Right atrium auricular region (tissue), 2 donors: ENCODE measurements at regions not wholly inside any gene's neighbourhood (a gene's known extent, or its start where the extent isn't known, plus 50 kb on each side); places are given as distances from the start of the nearest gene placed in this dataset.
A peak's percentile ranks its signal among the peaks of the same experiment; 100 is the strongest.

Experiments
- DNase-seq: peaks from one replicate; pipeline ENCODE4 v3.0.0-alpha.2; 2019; ENCODE audit warnings: low spot score
- H3K27ac ChIP-seq, 2 donors: fragments of 200-600 bp; sonication (generic); 1 replicate in 1 of 2; 2 replicates in 1 of 2; pipeline ENCODE4 v1.5.1; 2016 to 2019
- H3K27me3 ChIP-seq, 2 donors: fragments of 200-600 bp; sonication (generic); one replicate each; pipeline versions ENCODE4 v1.5.1 to v1.6.0; 2017 to 2019
- H3K36me3 ChIP-seq: fragments of 200-600 bp; sonication (generic); one replicate; pipeline ENCODE4 v1.5.1; 2016
- H3K4me1 ChIP-seq, 2 donors: fragments of 200-600 bp; sonication (generic); one replicate each; pipeline versions ENCODE4 v1.5.1 to v1.6.0; 2017 to 2019
- H3K4me3 ChIP-seq, 2 donors: fragments of 200-600 bp; sonication (generic); 1 replicate in 1 of 2; 2 replicates in 1 of 2; pipeline ENCODE4 v1.5.1; 2017 to 2019; ENCODE audit warnings: mild to moderate bottlenecking in 1 of 2, moderate library complexity in 1 of 2
- H3K9me3 ChIP-seq, 2 donors: fragments of 200-600 bp; sonication (generic); one replicate each; pipeline ENCODE4 v1.5.1; 2019
- TF ChIP-seq, protein P1 (sequence below), 2 donors: fragments of 200-600 bp; sonication (generic); IDR thresholded peaks; one replicate each; pipeline ENCODE4 v1.5.1; 2019; ENCODE audit warnings: antibody characterized with exemption in 2 of 2

DNA sequence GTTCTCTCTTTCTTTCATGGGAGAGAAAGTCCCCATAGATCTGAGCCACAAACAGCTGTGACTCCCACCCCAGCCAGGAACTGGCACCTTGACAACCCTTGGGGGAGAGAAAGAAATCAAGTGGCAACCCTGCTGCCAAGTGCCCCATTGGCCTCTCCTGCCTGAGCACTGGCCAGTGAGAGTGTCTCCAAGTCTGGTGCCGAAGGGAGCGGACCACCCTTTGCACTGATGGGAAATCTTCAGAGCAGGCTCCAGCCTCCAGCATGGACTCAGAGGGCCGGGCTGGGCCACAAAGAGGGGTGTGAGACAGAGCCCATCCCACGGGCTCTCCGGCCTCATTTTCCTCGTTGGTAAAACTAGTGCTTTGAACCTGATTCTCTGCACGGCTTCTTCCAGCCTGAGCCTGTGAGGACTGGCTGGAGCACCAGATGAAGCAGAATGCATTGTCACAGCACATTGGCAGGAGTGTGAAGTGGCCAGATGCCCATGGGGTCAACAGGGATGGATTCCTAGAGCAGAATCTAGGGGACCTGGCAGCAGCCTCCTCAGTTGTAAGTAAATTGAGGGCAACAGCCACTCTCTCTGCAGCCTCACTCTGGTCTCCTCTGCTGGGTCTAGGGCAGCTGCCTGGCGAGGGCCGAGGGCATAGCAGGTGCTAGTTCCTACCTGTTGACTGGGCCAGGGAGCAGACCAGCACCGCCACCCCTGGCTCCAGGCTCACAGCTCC, 81.4 kb downstream of the TRIM29 start:
- no peaks in the 10 kb centered on the region for H3K27me3 ChIP-seq
- TF ChIP-seq, protein P1, sequence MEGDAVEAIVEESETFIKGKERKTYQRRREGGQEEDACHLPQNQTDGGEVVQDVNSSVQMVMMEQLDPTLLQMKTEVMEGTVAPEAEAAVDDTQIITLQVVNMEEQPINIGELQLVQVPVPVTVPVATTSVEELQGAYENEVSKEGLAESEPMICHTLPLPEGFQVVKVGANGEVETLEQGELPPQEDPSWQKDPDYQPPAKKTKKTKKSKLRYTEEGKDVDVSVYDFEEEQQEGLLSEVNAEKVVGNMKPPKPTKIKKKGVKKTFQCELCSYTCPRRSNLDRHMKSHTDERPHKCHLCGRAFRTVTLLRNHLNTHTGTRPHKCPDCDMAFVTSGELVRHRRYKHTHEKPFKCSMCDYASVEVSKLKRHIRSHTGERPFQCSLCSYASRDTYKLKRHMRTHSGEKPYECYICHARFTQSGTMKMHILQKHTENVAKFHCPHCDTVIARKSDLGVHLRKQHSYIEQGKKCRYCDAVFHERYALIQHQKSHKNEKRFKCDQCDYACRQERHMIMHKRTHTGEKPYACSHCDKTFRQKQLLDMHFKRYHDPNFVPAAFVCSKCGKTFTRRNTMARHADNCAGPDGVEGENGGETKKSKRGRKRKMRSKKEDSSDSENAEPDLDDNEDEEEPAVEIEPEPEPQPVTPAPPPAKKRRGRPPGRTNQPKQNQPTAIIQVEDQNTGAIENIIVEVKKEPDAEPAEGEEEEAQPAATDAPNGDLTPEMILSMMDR (IDR thresholded peaks at IDR 0.05), result no peak
- no peaks in the 10 kb centered on the region for H3K36me3 ChIP-seq
- no peaks in the 10 kb centered on the region for H3K9me3 ChIP-seq
- no peak overlapping the region for H3K27ac ChIP-seq
- DNase-seq, result peak; percentile 54
- no peaks in the 10 kb centered on the region for H3K4me1 ChIP-seq
- H3K4me3 ChIP-seq, result no peak overlapping the region

DNA sequence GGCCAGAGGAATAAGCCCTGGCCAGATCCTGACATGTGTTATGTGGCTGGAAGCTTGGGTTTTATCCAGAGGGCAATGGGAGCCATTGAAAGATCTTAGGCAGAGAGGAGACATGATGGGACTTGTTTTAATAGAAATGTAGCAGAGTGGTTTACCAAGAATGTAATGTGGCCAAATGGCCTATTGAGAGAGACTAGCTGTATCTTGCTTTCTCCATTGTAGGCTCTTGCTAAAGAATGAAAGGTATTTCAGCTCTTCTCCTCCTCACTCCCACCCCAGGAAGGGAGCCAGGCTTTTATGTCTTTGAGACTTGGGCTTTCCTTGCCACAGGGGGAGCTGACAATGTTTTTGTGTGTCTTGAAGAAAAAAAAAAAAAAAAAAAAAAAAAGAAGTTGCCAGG, 82.3 kb downstream of the TRIM29 start:
- Histone ChIP-seq H3K9me3 (no peaks in the 10 kb centered on the region), H3K4me3 (no peak overlapping the region), H3K4me1 (no peaks in the 10 kb centered on the region), H3K27ac (no peak overlapping the region), H3K36me3 (no peaks in the 10 kb centered on the region), H3K27me3 (no peaks in the 10 kb centered on the region)
- TF ChIP-seq, protein P1 (IDR thresholded peaks at IDR 0.05), result no peak
- DNase-seq, result no peak

DNA sequence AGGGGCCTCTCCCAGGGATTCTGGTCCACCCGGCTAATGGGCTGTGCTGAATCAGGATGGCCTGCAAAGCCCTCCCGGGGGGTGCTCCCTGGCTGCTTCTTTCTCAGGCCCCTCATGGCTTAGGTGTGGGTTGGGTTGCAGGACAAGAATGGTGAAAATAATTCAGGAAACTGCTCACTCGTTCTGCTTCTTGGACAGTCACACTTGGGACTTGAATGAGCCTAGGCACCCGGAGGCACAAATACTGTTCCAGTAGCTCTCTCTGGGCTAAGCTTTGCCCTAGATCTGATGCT, 83.2 kb downstream of the TRIM29 start:
- TF ChIP-seq, protein P1 (IDR thresholded peaks at IDR 0.05), result no peak
- no peaks in the 10 kb centered on the region for H3K9me3 ChIP-seq
- DNase-seq, result peak; percentile 52
- H3K4me1 ChIP-seq, result no peaks in the 10 kb centered on the region
- no peak overlapping the region for H3K27ac ChIP-seq
- no peaks in the 10 kb centered on the region for H3K36me3 ChIP-seq
- H3K27me3 ChIP-seq, result no peaks in the 10 kb centered on the region
- H3K4me3 ChIP-seq, result no peak overlapping the region

DNA sequence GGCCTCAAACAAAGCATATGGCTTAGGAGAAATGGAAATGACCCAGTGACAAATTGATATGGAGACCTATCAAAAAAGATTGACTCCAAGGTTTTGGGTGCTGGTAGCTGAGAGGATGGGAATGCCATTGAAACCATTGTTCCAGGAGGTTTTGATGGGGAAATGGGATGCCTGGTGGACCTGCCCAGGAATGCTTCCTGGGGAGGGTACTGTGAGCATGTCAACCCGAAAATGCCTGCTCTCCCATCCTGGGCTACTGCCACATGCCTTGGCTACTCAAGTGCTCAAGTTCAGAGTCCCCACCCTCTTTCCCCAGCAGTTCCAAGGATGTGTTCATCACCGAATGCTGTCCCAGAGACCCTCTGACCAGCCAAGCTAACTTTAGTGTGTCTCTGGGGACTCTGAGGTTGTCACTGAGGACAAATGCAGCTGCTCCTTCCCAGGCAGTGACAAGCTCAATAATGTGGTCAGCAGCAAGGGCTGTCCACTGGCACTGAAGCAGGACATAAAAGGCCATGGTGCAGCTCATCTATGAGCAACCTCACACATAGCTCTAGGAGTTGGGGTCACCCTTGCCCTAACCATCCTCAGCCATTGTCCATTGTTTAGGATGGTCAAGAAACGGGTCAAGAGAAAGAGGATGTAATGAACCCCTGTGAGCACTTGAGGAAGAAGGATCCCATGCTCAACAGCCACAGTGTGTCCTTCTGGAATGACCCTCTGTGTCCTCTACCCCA, 83.7 kb downstream of the TRIM29 start:
- H3K27ac ChIP-seq, result no peak overlapping the region
- TF ChIP-seq, protein P1 (IDR thresholded peaks at IDR 0.05), result no peak
- H3K27me3 ChIP-seq, result no peaks in the 10 kb centered on the region
- peak; percentile 48 for DNase-seq
- no peaks in the 10 kb centered on the region for H3K36me3 ChIP-seq
- no peak overlapping the region for H3K4me3 ChIP-seq
- no peaks in the 10 kb centered on the region for H3K9me3 ChIP-seq
- no peaks in the 10 kb centered on the region for H3K4me1 ChIP-seq

DNA sequence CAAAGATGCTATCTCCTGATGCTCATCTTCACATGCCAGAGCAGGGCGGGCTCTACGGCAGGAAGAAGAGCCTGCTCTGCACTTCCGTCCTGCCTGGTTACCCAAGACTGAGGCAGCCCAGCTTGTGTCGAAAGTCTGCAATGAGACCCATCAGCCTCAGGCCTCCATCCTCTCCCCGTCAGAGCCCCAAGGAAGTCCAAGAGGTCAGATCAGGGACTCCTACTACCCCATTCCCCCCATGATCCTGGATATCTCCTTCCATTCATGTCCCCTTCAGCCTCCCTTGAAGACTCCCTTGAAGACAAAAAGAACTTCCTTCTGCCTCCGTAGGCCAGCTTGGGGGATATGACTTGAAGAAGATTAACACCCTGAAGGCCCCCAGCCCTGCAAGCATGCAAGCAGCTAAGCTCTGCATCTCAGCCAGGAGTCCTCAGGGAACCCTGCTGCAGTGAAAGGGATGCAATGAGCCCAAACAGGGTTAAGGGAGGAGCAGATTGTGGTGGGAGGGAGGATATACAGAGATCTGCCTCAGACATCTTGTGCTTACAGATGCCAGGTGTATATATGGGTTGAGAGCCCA, 85.6 kb downstream of the TRIM29 start:
- DNase-seq, result no peak

More for the DNA sequence above, 85.6 kb downstream of the TRIM29 start:
- no peak overlapping the region for H3K27ac ChIP-seq
- H3K27me3 ChIP-seq, result no peaks in the 10 kb centered on the region
- H3K9me3 ChIP-seq, result peaks cover 7 to 12% of the 10 kb centered on the region in 2 donors
- no peaks in the 10 kb centered on the region for H3K36me3 ChIP-seq
- H3K4me1 ChIP-seq, result no peaks in the 10 kb centered on the region
- no peak overlapping the region for H3K4me3 ChIP-seq
- TF ChIP-seq, protein P1 (IDR thresholded peaks at IDR 0.05), result no peak
